HG03558 (cell line): ENCODE measurements at regions not wholly inside any gene's neighbourhood (a gene's known extent, or its start where the extent isn't known, plus 50 kb on each side); places are given as distances from the start of the nearest gene placed in this dataset.
"Not testable (repeated sequence)": the region's sequence is repeated elsewhere in the genome, so short reads cannot be mapped to it uniquely, and the experiment has no call there.

Source experiments
- ATAC-seq: cut with Tn5 transposase; IDR thresholded peaks from one replicate; pipeline ENCODE4 v1.9.1; 2021; ENCODE audit warnings: moderate number of reproducible peaks; ENCODE audit not compliant: unreplicated experiment; ENCODE audit errors: extremely low read depth

GRCh38 chr4:189597341-189597740 lies 343.3 kb upstream of the FRG1 start:
- ATAC-seq, result no peak

- ATAC-seq, result no peak
These were observed 340.4 kb upstream of the FRG1 start for GRCh38 chr4:189600264-189600663.

GRCh38 chr4:189600718-189601435 lies 339.8 kb upstream of the FRG1 start:
- no peak for ATAC-seq

- ATAC-seq, result not testable (repeated sequence)
These were observed 337.8 kb upstream of the FRG1 start for GRCh38 chr4:189602827-189603226.

GRCh38 chr4:189610571-189610970 lies 330.1 kb upstream of the FRG1 start:
- ATAC-seq, result not testable (repeated sequence)

GRCh38 chr4:189613207-189613606 lies 327.5 kb upstream of the FRG1 start:
- ATAC-seq, result no peak

GRCh38 chr4:189615217-189615663 lies 325.4 kb upstream of the FRG1 start:
- no peak for ATAC-seq

- ATAC-seq, result not testable (repeated sequence)
These were observed 322.9 kb upstream of the FRG1 start for GRCh38 chr4:189617741-189618140.

- ATAC-seq, result not testable (repeated sequence)
These were observed 321.0 kb upstream of the FRG1 start for GRCh38 chr4:189619441-189620250.

- not testable (repeated sequence) for ATAC-seq
These were observed 318.1 kb upstream of the FRG1 start for GRCh38 chr4:189622574-189622973.

- ATAC-seq, result not testable (repeated sequence)
These were observed 313.6 kb upstream of the FRG1 start for GRCh38 chr4:189627041-189627440.

- not testable (repeated sequence) for ATAC-seq
These were observed 310.9 kb upstream of the FRG1 start for GRCh38 chr4:189629733-189630132.

- ATAC-seq, result peak; percentile 98
These were observed 309.6 kb upstream of the FRG1 start for GRCh38 chr4:189630913-189631567.

- not testable (repeated sequence) for ATAC-seq
These were observed 309.1 kb upstream of the FRG1 start for GRCh38 chr4:189631568-189631916.

GRCh38 chr4:189650436-189650835 lies 290.2 kb upstream of the FRG1 start:
- ATAC-seq, result not testable (repeated sequence)

GRCh38 chr4:189653130-189653653 lies 287.5 kb upstream of the FRG1 start:
- not testable (repeated sequence) for ATAC-seq

- ATAC-seq, result not testable (repeated sequence)
These were observed 286.7 kb upstream of the FRG1 start for GRCh38 chr4:189653983-189654382.

GRCh38 chr4:189654396-189654795 lies 286.3 kb upstream of the FRG1 start:
- ATAC-seq, result not testable (repeated sequence)

GRCh38 chr4:189655817-189656216 lies 284.9 kb upstream of the FRG1 start:
- not testable (repeated sequence) for ATAC-seq

GRCh38 chr4:189656641-189657040 lies 284.0 kb upstream of the FRG1 start:
- ATAC-seq, result no peak

GRCh38 chr4:189658259-189658658 lies 282.4 kb upstream of the FRG1 start:
- not testable (repeated sequence) for ATAC-seq
